ENCODE measurements at regions not wholly inside any gene's neighbourhood (a gene's known extent, or its start where the extent isn't known, plus 50 kb on each side); places are given as distances from the start of the nearest gene placed in this dataset.
"Not testable (repeated sequence)": the region's sequence is repeated elsewhere in the genome, so short reads cannot be mapped to it uniquely, and the experiment has no call there.

- not testable (repeated sequence) for H3K27ac Mint-ChIP-seq; H3K9me3 Mint-ChIP-seq; H3K36me3 Mint-ChIP-seq; DNase-seq (ENCODE audit: low spot score in 2 of 2, unreplicated experiment in 2 of 2); H3K4me3 Mint-ChIP-seq; H3K4me1 Mint-ChIP-seq
- H3K27me3 Mint-ChIP-seq (ENCODE audit: low read depth) = peaks cover 56% of the 10 kb centered on the region
Measured at GRCh38 chr12:131624756-131625501, 86.0 kb upstream of the SFSWAP start.

GRCh38 chr12:131625966-131626722 is 84.7 kb upstream of the SFSWAP start:
- H3K9me3 Mint-ChIP-seq; H3K27ac Mint-ChIP-seq; H3K4me1 Mint-ChIP-seq; DNase-seq (ENCODE audit: low spot score in 2 of 2, unreplicated experiment in 2 of 2); H3K36me3 Mint-ChIP-seq; H3K4me3 Mint-ChIP-seq: not testable (repeated sequence)
- H3K27me3 Mint-ChIP-seq (ENCODE audit: low read depth) = peaks cover 62% of the 10 kb centered on the region

DNA sequence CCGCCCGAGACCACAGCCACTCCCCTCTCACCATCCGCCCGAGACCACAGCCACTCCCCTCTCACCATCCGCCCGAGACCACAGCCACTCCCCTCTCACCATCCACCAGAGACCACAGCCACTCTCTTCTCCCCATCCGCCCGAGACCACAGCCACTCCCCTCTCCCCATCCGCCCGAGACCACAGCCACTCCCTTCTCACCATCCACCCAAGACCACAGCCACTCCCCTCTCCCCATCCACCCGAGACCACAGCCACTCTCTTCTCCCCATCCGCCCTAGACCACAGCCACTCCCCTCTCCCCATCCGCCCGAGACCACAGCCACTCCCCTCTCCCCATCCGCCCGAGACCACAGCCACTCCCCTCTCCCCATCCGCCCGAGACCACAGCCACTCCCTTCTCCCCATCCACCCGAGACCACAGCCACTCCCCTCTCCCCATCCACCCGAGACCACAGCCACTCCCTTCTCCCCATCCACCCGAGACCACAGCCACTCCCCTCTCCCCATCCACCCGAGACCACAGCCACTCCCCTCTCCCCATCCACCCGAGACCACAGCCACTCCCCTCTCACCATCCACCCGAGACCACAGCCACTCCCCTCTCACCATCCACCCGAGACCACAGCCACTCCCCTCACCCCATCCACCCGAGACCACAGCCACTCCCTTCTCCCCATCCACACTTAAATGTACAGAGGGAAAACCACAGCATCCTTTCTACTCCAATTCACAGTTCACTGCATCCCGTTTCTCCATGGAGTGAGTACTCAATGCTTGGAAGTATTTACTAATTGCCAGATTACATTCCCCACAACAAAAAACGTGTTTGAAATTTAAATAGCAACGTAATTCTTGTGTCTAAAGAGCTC is 83.5 kb upstream of the SFSWAP start:
- not testable (repeated sequence) for H3K9me3 Mint-ChIP-seq; H3K36me3 Mint-ChIP-seq; H3K4me3 Mint-ChIP-seq; H3K27ac Mint-ChIP-seq; DNase-seq (ENCODE audit: low spot score in 2 of 2, unreplicated experiment in 2 of 2); H3K4me1 Mint-ChIP-seq
- peaks cover 65% of the 10 kb centered on the region for H3K27me3 Mint-ChIP-seq (ENCODE audit: low read depth)

DNA sequence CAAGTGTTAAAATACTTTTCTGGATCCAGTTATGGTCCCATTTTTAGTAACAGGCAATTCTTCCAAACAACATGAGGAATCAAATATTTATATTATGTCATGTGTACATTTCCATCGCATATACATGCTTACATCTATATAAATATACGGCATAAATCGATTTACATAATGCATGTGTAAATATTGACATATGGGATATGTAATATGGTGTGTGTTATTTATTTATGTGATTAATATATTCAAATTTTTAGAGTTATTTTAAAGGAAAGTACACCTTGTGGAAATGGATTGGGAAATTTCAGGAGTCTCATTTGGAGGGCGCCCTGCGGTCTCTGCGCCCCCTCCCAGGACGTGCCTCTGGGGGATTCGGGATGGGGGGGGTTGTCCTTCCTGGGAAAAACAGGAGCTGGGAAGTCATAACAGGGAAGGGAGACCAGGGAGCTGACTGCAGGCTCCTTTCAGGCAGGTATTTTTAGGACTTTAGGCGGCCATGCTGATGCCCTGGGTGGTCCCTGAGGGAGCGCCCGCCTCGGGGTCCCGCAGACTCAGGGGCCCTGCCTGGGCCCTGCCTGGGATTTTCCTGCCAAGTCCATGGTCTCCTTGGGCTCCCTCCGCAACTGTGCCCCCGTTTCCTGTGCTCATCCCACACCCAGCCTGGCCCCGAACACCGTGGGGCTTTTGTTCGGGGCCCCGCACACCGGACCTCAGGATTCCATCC is 82.7 kb upstream of the SFSWAP start:
- no peak overlapping the region for H3K4me3 Mint-ChIP-seq
- H3K36me3 Mint-ChIP-seq = no peaks in the 10 kb centered on the region
- H3K27me3 Mint-ChIP-seq (ENCODE audit: low read depth) = peaks cover 70% of the 10 kb centered on the region

DNA sequence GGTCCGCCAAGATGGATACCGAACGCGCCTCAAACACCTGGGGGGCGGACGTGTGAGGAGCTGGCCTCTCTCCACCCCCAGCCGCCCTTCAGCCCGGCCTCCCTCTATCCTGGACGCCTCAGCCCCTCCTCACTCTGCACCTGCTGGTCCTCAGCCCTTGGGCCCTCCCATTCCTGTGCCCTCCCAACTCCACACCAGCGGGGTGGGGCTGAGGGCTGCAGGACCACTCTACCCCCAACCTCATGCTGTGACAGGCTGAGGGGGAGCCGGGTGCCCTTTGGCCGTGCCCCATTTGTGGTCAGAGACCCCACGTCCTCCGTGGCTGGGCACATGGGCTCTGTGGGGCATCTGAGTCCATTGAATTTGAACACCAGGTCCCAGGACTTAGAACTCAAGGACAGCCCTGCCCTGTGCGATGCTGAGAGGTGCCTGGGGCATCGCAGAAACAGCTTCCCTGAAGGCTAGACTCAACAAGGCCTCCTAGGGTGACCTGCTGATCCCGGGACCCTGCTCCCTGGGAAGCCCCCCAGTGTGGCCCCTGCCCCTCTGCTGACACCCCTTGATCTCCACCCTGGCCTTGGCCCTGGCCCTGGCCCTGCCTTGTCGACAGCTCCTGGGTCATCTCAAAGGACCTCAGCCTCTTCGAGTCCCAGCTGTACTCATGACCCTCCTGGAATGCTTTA is 82.0 kb upstream of the SFSWAP start:
- TF ChIP-seq, protein P1, sequence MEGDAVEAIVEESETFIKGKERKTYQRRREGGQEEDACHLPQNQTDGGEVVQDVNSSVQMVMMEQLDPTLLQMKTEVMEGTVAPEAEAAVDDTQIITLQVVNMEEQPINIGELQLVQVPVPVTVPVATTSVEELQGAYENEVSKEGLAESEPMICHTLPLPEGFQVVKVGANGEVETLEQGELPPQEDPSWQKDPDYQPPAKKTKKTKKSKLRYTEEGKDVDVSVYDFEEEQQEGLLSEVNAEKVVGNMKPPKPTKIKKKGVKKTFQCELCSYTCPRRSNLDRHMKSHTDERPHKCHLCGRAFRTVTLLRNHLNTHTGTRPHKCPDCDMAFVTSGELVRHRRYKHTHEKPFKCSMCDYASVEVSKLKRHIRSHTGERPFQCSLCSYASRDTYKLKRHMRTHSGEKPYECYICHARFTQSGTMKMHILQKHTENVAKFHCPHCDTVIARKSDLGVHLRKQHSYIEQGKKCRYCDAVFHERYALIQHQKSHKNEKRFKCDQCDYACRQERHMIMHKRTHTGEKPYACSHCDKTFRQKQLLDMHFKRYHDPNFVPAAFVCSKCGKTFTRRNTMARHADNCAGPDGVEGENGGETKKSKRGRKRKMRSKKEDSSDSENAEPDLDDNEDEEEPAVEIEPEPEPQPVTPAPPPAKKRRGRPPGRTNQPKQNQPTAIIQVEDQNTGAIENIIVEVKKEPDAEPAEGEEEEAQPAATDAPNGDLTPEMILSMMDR (IDR thresholded peaks at IDR 0.05; ENCODE audit: unreplicated experiment) = no peak
- H3K27me3 Mint-ChIP-seq (ENCODE audit: low read depth) = peaks cover 70% of the 10 kb centered on the region
- no peak overlapping the region for H3K27ac Mint-ChIP-seq
- H3K9me3 Mint-ChIP-seq = no peaks in the 10 kb centered on the region
- no peak for DNase-seq (ENCODE audit: low spot score in 2 of 2, unreplicated experiment in 2 of 2)
- no peak overlapping the region for H3K4me3 Mint-ChIP-seq
- H3K4me1 Mint-ChIP-seq = peaks cover 5% of the 10 kb centered on the region
- H3K36me3 Mint-ChIP-seq = no peaks in the 10 kb centered on the region

More for the DNA sequence above, 82.7 kb upstream of the SFSWAP start:
- Mint-ChIP-seq H3K9me3 (no peaks in the 10 kb centered on the region), H3K27ac (no peak overlapping the region), H3K4me1 (peaks cover 5% of the 10 kb centered on the region)
- TF ChIP-seq, protein P1 (IDR thresholded peaks at IDR 0.05; ENCODE audit: unreplicated experiment) = no peak
- DNase-seq (ENCODE audit: low spot score in 2 of 2, unreplicated experiment in 2 of 2) = no peak

DNA sequence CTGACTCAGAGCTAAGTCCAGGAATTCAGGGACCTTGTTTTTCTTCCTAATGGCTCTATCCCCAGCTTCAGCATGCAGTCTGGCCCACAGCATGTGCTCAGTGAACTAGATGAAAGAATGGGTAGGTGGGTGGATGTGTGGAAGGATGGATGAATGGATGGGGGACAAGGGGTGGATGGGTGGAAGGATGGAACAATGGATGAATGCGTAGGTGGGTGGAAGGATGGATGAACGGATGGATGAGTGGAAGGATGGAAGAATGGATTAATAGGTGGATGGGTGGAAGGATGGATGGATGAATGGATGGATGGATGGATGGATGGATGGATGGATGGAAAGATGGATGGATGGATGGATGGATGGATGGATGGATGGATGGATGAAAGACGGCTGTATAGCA is 79.7 kb upstream of the SFSWAP start:
- H3K4me1 Mint-ChIP-seq = no peaks in the 10 kb centered on the region

GRCh38 chr12:131631889-131632651 is 78.8 kb upstream of the SFSWAP start:
- not testable (repeated sequence) for H3K9me3 Mint-ChIP-seq; H3K4me3 Mint-ChIP-seq; DNase-seq (ENCODE audit: low spot score in 2 of 2, unreplicated experiment in 2 of 2); H3K4me1 Mint-ChIP-seq; H3K36me3 Mint-ChIP-seq; H3K27ac Mint-ChIP-seq
- peaks cover 69% of the 10 kb centered on the region for H3K27me3 Mint-ChIP-seq (ENCODE audit: low read depth)

More for the DNA sequence above, 79.7 kb upstream of the SFSWAP start:
- H3K27ac Mint-ChIP-seq = no peak overlapping the region
- no peak overlapping the region for H3K4me3 Mint-ChIP-seq
- no peaks in the 10 kb centered on the region for H3K9me3 Mint-ChIP-seq
- no peak for DNase-seq (ENCODE audit: low spot score in 2 of 2, unreplicated experiment in 2 of 2)
- H3K36me3 Mint-ChIP-seq = no peaks in the 10 kb centered on the region
- peaks cover 68% of the 10 kb centered on the region for H3K27me3 Mint-ChIP-seq (ENCODE audit: low read depth)
- TF ChIP-seq, protein P1 (IDR thresholded peaks at IDR 0.05; ENCODE audit: unreplicated experiment) = no peak

- not testable (repeated sequence) for DNase-seq (ENCODE audit: low spot score in 2 of 2, unreplicated experiment in 2 of 2); H3K4me1 Mint-ChIP-seq; H3K4me3 Mint-ChIP-seq; H3K9me3 Mint-ChIP-seq; H3K36me3 Mint-ChIP-seq; H3K27ac Mint-ChIP-seq
- peaks cover 68% of the 10 kb centered on the region for H3K27me3 Mint-ChIP-seq (ENCODE audit: low read depth)
Measured at GRCh38 chr12:131632652-131633023, 78.3 kb upstream of the SFSWAP start.

GRCh38 chr12:131633610-131634009 is 77.3 kb upstream of the SFSWAP start:
- H3K36me3 Mint-ChIP-seq; H3K27ac Mint-ChIP-seq; H3K9me3 Mint-ChIP-seq; H3K4me1 Mint-ChIP-seq; H3K4me3 Mint-ChIP-seq; DNase-seq (ENCODE audit: low spot score in 2 of 2, unreplicated experiment in 2 of 2): not testable (repeated sequence)
- peaks cover 66% of the 10 kb centered on the region for H3K27me3 Mint-ChIP-seq (ENCODE audit: low read depth)
